ENCODE measurements at regions not wholly inside any gene's neighbourhood (a gene's known extent, or its start where the extent isn't known, plus 50 kb on each side); places are given as distances from the start of the nearest gene placed in this dataset.

GRCh38 chr2:180690611-180691010 is 289.8 kb upstream of the UBE2E3 start:
- no peak for TF ChIP-seq POLR2A (IDR thresholded peaks at IDR 0.05; ENCODE audit: low read depth, low read length)
- TF ChIP-seq POLR2AphosphoS5 (IDR thresholded peaks at IDR 0.05; ENCODE audit: low read depth, low read length), result no peak
- TF ChIP-seq POU2F2 (IDR thresholded peaks at IDR 0.05; ENCODE audit: low read depth, low read length), result no peak
